HUES48 (cell line): ENCODE measurements at regions not wholly inside any gene's neighbourhood (a gene's known extent, or its start where the extent isn't known, plus 50 kb on each side); places are given as distances from the start of the nearest gene placed in this dataset.

ENCODE experiments used
- H3K27ac ChIP-seq: one replicate; pipeline ENCODE4 v1.7.0; 2013; ENCODE audit warnings: low read depth, low read length, inconsistent platforms
- H3K27me3 ChIP-seq: 2 replicates; pipeline ENCODE4 v1.6.1; 2013; ENCODE audit warnings: mild to moderate bottlenecking, low read length; ENCODE audit not compliant: control insufficient read depth, insufficient read depth
- H3K36me3 ChIP-seq: 2 replicates; pipeline ENCODE4 v1.6.1; 2013; ENCODE audit warnings: low read length; ENCODE audit not compliant: control insufficient read depth, insufficient read depth
- H3K4me1 ChIP-seq: 2 replicates; pipeline ENCODE4 v1.6.1; 2013; ENCODE audit warnings: mild to moderate bottlenecking, low read length; ENCODE audit not compliant: control insufficient read depth, insufficient read depth
- H3K4me3 ChIP-seq: 2 replicates; pipeline ENCODE4 v1.5.1; 2013; ENCODE audit warnings: mild to moderate bottlenecking, low read depth, low read length
- H3K9ac ChIP-seq: 2 replicates; pipeline ENCODE4 v1.6.1; 2013; ENCODE audit warnings: mild to moderate bottlenecking, low read depth, low read length, moderate library complexity
- H3K9me3 ChIP-seq: 2 replicates; pipeline ENCODE4 v1.6.1; 2013; ENCODE audit warnings: low read length; ENCODE audit not compliant: control insufficient read depth, insufficient read depth

DNA sequence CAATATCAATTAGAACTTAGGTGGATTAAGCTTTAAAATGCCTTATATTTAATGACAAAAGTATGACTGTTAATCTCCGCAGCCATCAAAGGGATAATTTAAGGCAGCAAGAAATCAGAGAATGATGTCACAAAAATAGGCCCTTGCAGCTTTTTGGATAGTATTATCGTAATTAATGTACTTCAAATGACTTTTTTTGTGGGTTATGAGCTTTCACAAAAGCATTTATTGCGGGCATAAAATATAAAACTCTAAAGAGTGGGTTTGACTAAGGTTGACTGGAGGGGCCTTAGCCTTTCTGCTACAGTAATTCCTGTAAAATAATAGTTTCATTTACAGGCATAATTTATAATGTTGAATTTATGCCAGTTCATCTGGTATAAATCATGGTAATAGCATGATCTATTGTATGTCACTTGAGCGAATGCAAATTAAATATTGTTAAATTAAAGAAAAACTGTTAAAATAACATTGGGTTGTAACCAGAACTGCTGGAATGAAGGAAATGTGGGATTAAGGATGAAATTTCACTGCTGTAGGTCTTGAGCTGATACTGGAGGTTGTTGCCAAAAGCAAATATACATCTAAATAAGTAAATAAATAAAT, 78.5 kb upstream of the ZFP64 start:
- Histone ChIP-seq H3K27ac (no peak overlapping the region), H3K9me3 (no peaks in the 10 kb centered on the region), H3K4me3 (no peak overlapping the region), H3K27me3 (no peaks in the 10 kb centered on the region), H3K9ac (no peak overlapping the region), H3K4me1 (no peaks in the 10 kb centered on the region), H3K36me3 (no peaks in the 10 kb centered on the region)

DNA sequence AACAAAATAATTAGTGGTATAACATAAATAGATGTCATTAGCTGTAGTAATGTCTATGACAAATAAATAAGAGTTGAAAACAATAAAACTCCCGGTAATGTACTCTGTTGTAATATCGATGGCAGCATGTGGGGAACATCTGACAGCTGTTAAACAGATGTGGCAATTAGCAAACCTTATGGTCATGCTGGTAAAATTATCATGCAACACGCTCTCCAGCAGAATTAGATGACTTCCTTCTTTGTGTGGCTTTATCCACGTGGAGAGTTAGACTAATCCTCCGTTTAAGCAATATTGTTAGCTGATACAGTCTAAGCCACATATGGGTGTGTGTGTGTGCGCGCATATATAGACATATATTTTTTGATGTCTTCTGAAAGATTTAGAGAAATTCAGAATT, 77.7 kb upstream of the ZFP64 start:
- H3K4me1 ChIP-seq: no peaks in the 10 kb centered on the region
- H3K9me3 ChIP-seq: no peaks in the 10 kb centered on the region
- H3K36me3 ChIP-seq: no peaks in the 10 kb centered on the region
- no peak overlapping the region for H3K4me3 ChIP-seq
- H3K27ac ChIP-seq: no peak overlapping the region
- no peaks in the 10 kb centered on the region for H3K27me3 ChIP-seq
- H3K9ac ChIP-seq: no peak overlapping the region

GRCh38 chr20:52268184-52268749, 76.7 kb upstream of the ZFP64 start:
- Histone ChIP-seq H3K27me3 (no peaks in the 10 kb centered on the region), H3K36me3 (no peaks in the 10 kb centered on the region), H3K4me1 (no peaks in the 10 kb centered on the region), H3K9ac (no peak overlapping the region), H3K4me3 (no peak overlapping the region), H3K27ac (no peak overlapping the region), H3K9me3 (no peaks in the 10 kb centered on the region)

- Histone ChIP-seq H3K27ac (no peak overlapping the region), H3K27me3 (no peaks in the 10 kb centered on the region), H3K9me3 (no peaks in the 10 kb centered on the region), H3K9ac (no peak overlapping the region), H3K4me3 (no peak overlapping the region), H3K36me3 (no peaks in the 10 kb centered on the region), H3K4me1 (no peaks in the 10 kb centered on the region)
Observed at GRCh38 chr20:52267418-52267817, 75.8 kb upstream of the ZFP64 start.

DNA sequence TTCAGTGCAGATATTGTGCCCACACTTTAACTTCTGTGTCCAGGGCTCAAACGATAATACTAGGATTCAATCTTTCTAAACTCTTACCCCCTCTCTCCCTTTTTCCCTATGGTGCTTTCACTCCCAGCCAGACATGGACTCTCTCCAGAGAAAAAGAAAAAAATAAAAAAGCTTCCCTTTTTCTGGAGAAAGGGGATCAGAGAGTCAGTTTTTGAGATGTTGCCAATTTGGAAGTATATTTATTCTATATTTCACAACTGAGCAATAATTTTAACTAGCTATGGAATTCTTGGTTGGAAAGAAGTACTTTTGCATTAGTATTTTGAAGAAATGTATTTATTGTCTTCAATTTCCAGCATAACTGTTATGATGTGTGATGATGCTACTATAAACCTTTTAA, 72.2 kb upstream of the ZFP64 start:
- H3K9me3 ChIP-seq: no peaks in the 10 kb centered on the region
- no peak overlapping the region for H3K27ac ChIP-seq
- no peaks in the 10 kb centered on the region for H3K4me1 ChIP-seq
- H3K4me3 ChIP-seq: no peak overlapping the region
- H3K36me3 ChIP-seq: no peaks in the 10 kb centered on the region
- H3K27me3 ChIP-seq: no peaks in the 10 kb centered on the region
- H3K9ac ChIP-seq: no peak overlapping the region

- Histone ChIP-seq H3K9me3 (no peaks in the 10 kb centered on the region), H3K9ac (no peak overlapping the region), H3K27ac (no peak overlapping the region), H3K27me3 (no peaks in the 10 kb centered on the region), H3K4me1 (no peaks in the 10 kb centered on the region), H3K36me3 (no peaks in the 10 kb centered on the region), H3K4me3 (no peak overlapping the region)
Observed at GRCh38 chr20:52261792-52262191, 70.2 kb upstream of the ZFP64 start.

- Histone ChIP-seq H3K9me3 (no peaks in the 10 kb centered on the region), H3K9ac (no peak overlapping the region), H3K27me3 (no peaks in the 10 kb centered on the region), H3K27ac (no peak overlapping the region), H3K36me3 (no peaks in the 10 kb centered on the region), H3K4me1 (no peaks in the 10 kb centered on the region), H3K4me3 (no peak overlapping the region)
Observed at GRCh38 chr20:52259295-52259694, 67.7 kb upstream of the ZFP64 start.

DNA sequence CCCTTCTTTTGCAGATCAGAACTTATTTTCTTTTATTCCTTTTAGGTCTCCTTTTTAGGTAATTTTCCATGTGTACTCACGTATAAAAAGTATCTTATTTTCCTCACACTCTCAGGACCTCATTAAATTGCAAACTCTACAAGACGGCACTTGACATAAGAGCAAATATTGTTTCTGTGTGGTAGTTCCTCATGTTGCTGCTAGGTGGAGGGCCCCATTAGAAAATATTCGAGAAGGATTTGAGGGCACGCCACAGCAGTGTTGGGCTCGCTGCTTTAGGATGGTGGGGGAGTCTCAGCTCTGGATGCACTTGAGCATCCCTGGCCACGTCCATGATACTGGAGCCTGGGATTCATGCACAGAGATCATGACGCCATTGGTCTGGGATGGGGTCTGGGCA, 64.9 kb upstream of the ZFP64 start:
- no peaks in the 10 kb centered on the region for H3K4me1 ChIP-seq
- no peaks in the 10 kb centered on the region for H3K36me3 ChIP-seq
- no peaks in the 10 kb centered on the region for H3K9me3 ChIP-seq
- no peaks in the 10 kb centered on the region for H3K27me3 ChIP-seq
- no peak overlapping the region for H3K9ac ChIP-seq
- H3K27ac ChIP-seq: no peak overlapping the region
- H3K4me3 ChIP-seq: no peak overlapping the region

- no peaks in the 10 kb centered on the region for H3K4me1 ChIP-seq
- no peaks in the 10 kb centered on the region for H3K27me3 ChIP-seq
- no peak overlapping the region for H3K9ac ChIP-seq
- no peak overlapping the region for H3K27ac ChIP-seq
- no peak overlapping the region for H3K4me3 ChIP-seq
- no peaks in the 10 kb centered on the region for H3K36me3 ChIP-seq
- H3K9me3 ChIP-seq: no peaks in the 10 kb centered on the region
Observed at GRCh38 chr20:52252664-52253063, 61.1 kb upstream of the ZFP64 start.

DNA sequence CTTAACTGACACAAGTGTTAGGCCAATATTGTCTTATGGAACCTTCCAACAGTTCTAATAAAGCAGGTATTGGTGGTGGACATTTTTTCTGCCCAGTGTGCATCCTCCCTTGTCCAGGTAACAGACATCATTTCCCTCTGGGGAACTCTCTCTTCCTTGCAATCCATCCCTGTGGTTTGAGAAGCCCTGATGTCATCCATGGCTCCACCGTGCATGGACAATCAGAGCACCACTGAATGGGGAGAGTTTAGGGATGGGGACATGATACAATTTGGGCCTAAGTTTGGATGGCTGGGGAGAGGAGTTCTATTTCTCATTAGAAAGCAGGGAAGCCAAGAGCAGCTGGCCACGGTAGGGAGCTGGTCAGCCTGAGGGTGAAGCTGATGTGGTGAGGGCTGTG, 60.2 kb upstream of the ZFP64 start:
- H3K4me1 ChIP-seq: no peaks in the 10 kb centered on the region
- H3K36me3 ChIP-seq: no peaks in the 10 kb centered on the region
- H3K9ac ChIP-seq: no peak overlapping the region
- H3K27ac ChIP-seq: no peak overlapping the region
- no peaks in the 10 kb centered on the region for H3K27me3 ChIP-seq
- no peaks in the 10 kb centered on the region for H3K9me3 ChIP-seq
- H3K4me3 ChIP-seq: no peak overlapping the region

- no peak overlapping the region for H3K9ac ChIP-seq
- no peaks in the 10 kb centered on the region for H3K4me1 ChIP-seq
- H3K9me3 ChIP-seq: no peaks in the 10 kb centered on the region
- H3K4me3 ChIP-seq: no peak overlapping the region
- H3K27me3 ChIP-seq: no peaks in the 10 kb centered on the region
- no peak overlapping the region for H3K27ac ChIP-seq
- no peaks in the 10 kb centered on the region for H3K36me3 ChIP-seq
Observed at GRCh38 chr20:52251136-52251700, 59.6 kb upstream of the ZFP64 start.
